HG03460 (cell line): ENCODE measurements at regions not wholly inside any gene's neighbourhood (a gene's known extent, or its start where the extent isn't known, plus 50 kb on each side); places are given as distances from the start of the nearest gene placed in this dataset.
"Not testable (repeated sequence)": the region's sequence is repeated elsewhere in the genome, so short reads cannot be mapped to it uniquely, and the experiment has no call there.

Source experiments
- ATAC-seq: cut with Tn5 transposase; IDR thresholded peaks from one replicate; pipeline ENCODE4 v1.9.1; 2021; ENCODE audit not compliant: unreplicated experiment

GRCh38 chr6:4725136-4725760, 51.0 kb upstream of the CDYL start:
- not testable (repeated sequence) for ATAC-seq

GRCh38 chr6:4724727-4725126, 51.5 kb upstream of the CDYL start:
- ATAC-seq = not testable (repeated sequence)

GRCh38 chr6:4723383-4723782, 52.8 kb upstream of the CDYL start:
- no peak for ATAC-seq

GRCh38 chr6:4721368-4721767, 54.8 kb upstream of the CDYL start:
- not testable (repeated sequence) for ATAC-seq

- no peak for ATAC-seq
Measured at GRCh38 chr6:4719491-4719890, 56.7 kb upstream of the CDYL start.

GRCh38 chr6:4717856-4718255, 58.3 kb upstream of the CDYL start:
- ATAC-seq = no peak

- ATAC-seq = no peak
Measured at GRCh38 chr6:4717124-4717523, 59.1 kb upstream of the CDYL start.

GRCh38 chr6:4714961-4715501, 61.2 kb upstream of the CDYL start:
- ATAC-seq = no peak

GRCh38 chr6:4712291-4712690, 63.9 kb upstream of the CDYL start:
- no peak for ATAC-seq

- no peak for ATAC-seq
Measured at GRCh38 chr6:4707011-4707410, 69.2 kb upstream of the CDYL start.

GRCh38 chr6:4705809-4706208, 70.4 kb upstream of the CDYL start:
- no peak for ATAC-seq

- ATAC-seq = no peak
Measured at GRCh38 chr6:4703382-4703781, 72.8 kb upstream of the CDYL start.

- ATAC-seq = no peak
Measured at GRCh38 chr6:4698901-4699659, 77.1 kb upstream of the CDYL start.

GRCh38 chr6:4693173-4693970, 82.8 kb upstream of the CDYL start:
- no peak for ATAC-seq

- no peak for ATAC-seq
Measured at GRCh38 chr6:4692664-4693063, 83.5 kb upstream of the CDYL start.

- no peak for ATAC-seq
Measured at GRCh38 chr6:4687989-4688947, 87.9 kb upstream of the CDYL start.

- ATAC-seq = no peak
Measured at GRCh38 chr6:4687656-4687988, 88.6 kb upstream of the CDYL start.

- ATAC-seq = no peak
Measured at GRCh38 chr6:4682431-4683097, 93.6 kb upstream of the CDYL start.

- ATAC-seq = no peak
Measured at GRCh38 chr6:4678506-4679300, 97.5 kb upstream of the CDYL start.
